GM12873 (cell line): ENCODE measurements at regions not wholly inside any gene's neighbourhood (a gene's known extent, or its start where the extent isn't known, plus 50 kb on each side); places are given as distances from the start of the nearest gene placed in this dataset.

ENCODE experiments used
- TF ChIP-seq, protein P1 (sequence below): IDR thresholded peaks from 2 replicates; pipeline ENCODE4 v1.5.1; 2012; ENCODE audit warnings: low read depth, mild to moderate bottlenecking, moderate library complexity, low read length, control low read depth; ENCODE audit not compliant: insufficient read depth; ENCODE audit errors: missing control alignments

DNA sequence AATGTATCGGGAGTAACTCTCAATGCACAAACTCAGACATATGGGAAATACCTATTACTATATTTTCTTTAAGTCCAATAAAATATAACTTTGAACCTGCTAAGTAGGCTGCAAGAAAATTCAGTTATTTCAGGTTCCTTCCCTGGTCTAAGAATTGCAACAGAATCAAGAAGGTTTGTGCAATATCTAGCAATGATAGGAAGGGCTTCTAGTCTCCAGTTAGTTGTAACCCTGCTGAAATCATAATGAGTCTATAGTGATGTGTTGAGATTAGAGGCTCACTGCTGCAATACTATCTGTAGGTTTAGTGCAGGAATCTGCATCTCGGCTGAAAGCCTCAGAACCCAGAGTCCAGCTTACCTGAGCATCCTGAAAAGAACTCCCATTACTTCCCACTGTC is 110.5 kb downstream of the PMP22 start:
- TF ChIP-seq, protein P1, sequence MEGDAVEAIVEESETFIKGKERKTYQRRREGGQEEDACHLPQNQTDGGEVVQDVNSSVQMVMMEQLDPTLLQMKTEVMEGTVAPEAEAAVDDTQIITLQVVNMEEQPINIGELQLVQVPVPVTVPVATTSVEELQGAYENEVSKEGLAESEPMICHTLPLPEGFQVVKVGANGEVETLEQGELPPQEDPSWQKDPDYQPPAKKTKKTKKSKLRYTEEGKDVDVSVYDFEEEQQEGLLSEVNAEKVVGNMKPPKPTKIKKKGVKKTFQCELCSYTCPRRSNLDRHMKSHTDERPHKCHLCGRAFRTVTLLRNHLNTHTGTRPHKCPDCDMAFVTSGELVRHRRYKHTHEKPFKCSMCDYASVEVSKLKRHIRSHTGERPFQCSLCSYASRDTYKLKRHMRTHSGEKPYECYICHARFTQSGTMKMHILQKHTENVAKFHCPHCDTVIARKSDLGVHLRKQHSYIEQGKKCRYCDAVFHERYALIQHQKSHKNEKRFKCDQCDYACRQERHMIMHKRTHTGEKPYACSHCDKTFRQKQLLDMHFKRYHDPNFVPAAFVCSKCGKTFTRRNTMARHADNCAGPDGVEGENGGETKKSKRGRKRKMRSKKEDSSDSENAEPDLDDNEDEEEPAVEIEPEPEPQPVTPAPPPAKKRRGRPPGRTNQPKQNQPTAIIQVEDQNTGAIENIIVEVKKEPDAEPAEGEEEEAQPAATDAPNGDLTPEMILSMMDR: no peak

DNA sequence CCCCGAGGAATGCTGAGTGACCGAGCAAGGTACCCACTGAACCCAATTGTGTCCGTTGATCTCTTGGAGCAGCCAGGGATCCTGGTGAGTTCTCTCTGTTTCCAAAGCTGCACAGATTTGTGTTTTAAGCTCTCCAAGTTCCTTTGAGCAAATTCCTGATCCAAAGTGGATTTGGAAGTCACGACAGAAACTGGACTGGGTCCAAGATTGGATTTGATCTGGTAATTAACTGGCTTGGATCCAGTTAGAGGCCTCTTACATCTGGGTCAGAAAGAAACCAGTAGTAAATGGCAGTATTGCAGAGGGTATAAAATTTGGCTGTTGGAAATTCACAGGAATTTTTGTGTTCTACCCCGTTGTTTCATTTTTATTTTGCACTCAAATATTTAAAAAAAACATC is 119.5 kb downstream of the PMP22 start:
- TF ChIP-seq, protein P1: no peak

DNA sequence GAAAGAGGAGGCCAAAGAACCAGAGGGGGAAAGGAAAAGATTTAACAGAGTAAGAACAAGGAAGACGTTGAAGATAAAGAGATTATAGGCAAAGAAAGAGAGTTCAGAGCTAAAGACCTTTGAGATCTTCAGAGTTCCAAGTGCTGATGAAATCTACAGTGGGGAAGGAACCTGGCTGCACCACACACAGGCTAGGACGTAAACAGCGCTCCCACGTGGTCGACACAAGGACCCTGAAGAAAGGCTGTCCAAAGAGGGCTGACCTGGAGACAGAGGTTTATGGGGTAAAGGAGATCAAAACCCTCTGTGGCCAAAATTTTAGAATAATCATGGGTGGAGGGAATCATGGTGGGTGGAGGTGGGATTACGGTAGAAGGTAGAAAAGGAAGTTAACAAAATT is 121.6 kb downstream of the PMP22 start:
- TF ChIP-seq, protein P1: no peak

DNA sequence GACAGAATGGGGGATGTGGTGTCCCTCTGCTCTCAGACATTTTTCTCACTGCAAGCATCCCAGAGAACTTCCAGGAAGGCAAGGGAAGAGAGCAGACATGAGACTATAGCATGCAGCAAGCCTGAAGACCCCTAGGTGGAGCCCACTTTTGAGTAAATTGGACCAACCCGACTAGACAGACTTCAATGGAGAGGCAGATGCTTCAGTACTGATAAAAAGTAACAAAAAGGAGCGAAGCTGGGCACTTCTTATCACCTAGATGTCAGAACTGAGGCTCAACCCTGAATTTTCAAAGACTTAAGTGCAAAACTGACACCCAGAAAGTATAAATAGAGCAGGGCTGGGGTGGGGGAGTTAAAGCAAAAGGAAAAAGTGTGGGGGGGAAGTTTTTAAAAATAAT is 130.8 kb downstream of the PMP22 start:
- TF ChIP-seq, protein P1: no peak

DNA sequence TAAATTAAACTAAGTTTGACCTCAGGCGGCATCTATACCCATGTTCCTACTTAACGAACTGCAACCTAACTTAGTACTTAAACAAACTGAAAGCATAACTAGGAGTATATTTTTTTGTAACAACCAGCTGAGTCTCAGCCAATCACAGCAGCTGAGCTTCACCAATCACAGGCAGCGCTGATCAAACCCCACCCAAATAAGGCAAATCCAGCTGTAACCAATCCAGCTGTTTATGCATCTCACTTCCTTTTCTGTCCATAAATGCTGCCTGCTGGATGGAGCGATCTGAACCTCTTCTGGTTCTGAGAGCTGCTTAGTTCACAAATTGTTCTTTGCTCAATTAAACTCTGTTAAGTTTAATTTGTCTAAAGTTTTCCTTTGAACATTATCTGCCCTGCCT is 131.3 kb downstream of the PMP22 start:
- TF ChIP-seq, protein P1: no peak

DNA sequence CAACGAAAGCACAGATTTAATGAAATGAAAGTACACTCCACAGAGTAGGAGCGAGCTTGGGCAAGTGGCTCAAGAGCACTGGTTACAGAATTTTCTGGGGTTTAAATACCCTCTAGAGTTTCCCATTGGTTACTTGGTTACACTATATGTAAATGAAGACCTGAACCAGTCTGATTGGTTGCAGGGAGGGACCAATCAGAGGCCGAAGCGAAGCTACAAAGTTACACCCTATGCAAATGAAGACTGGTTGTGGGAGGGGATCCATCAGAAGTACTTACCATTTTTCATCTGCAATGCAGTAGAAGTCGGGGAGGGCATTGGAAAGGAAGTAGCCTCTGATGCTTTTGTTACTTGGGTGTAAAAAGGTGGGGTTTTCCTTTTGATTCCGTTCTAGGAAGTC is 132.0 kb downstream of the PMP22 start:
- TF ChIP-seq, protein P1: no peak

DNA sequence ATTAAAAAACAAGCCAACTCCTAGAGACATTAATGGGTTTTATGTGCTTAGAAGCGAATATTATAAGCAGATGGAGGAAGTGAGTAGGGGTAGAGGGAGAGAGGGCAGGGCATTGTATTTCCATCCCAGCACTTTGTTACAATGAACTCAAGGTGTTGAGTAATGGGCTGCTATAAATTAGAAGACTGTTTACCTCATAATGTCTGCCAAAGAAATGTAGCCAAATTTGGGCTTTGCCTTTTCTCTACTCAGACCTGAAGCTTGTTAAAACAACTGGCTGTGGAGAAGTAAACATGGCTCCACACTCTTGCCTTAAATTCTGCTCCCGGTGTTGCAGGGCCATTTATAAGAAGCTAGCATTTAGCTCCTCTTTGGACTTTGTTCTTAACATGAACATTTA is 134.7 kb downstream of the PMP22 start:
- TF ChIP-seq, protein P1: no peak
